NCI-H2107 treated with DMSO at 0.1 percent for 48 hours (cell line): ENCODE measurements at regions not wholly inside any gene's neighbourhood (a gene's known extent, or its start where the extent isn't known, plus 50 kb on each side); places are given as distances from the start of the nearest gene placed in this dataset.
A peak's percentile ranks its signal among the peaks of the same experiment; 100 is the strongest.
"Not testable (repeated sequence)": the region's sequence is repeated elsewhere in the genome, so short reads cannot be mapped to it uniquely, and the experiment has no call there.

Experiments
- DNase-seq: peaks from one replicate; lab custom pipeline; 2025; ENCODE audit not compliant: unreplicated experiment; lab: John Stamatoyannopoulos, UW

DNA sequence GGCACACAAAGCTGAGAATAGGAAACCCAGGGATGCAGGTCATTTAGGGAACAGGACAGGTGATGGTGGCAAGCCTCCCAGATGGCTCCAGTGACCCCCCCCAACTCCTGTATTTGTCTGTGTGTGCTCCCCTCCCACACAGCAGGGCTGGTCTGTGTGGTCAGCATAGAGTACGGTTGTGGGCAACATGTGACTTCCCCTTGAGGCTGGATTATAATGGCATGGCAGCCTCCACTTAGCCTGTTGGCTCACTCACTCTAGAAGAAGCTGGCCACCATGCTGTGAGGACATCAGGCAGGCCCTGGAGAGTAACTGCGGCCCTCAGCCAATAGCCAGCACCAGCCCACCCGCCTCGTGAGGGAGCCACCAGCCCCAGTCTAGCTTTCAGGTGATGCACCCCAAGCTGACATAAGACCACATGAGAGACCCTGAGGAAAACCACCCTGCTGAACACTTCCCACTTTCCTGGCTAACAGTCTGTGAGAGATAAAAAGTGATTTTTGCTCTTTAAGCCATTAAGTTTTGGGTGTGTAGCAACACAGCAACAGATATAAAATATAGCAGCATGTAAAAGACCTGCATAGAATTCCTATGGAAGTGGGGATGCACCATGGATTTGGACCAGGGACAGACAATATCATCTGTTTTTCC lies 151.3 kb downstream of the LAT start:
- not testable (repeated sequence) for DNase-seq

DNA sequence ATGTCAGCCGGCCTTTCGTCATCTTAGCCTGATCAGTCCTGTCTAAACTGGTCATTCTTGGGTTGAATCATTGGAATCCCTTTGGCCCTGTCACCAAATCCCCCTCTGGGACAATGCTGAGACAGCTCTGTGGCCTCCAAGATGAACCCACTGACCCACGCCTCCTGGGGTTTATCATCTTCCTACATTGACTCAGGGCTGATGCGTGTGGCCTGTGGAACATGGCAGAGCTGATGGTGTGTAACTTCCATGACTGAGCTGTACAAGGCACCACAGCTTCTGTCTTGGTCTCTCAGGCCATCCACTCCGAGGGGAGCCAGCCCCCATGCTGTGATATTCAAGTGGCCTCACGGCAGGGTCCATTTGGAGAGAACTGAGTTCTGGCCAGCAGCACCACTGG lies 150.2 kb downstream of the LAT start:
- not testable (repeated sequence) for DNase-seq

GRCh38 chr16:29133681-29134430 lies 149.0 kb downstream of the LAT start:
- not testable (repeated sequence) for DNase-seq

GRCh38 chr16:29132869-29133268 lies 148.0 kb downstream of the LAT start:
- DNase-seq: peak; percentile 15

DNA sequence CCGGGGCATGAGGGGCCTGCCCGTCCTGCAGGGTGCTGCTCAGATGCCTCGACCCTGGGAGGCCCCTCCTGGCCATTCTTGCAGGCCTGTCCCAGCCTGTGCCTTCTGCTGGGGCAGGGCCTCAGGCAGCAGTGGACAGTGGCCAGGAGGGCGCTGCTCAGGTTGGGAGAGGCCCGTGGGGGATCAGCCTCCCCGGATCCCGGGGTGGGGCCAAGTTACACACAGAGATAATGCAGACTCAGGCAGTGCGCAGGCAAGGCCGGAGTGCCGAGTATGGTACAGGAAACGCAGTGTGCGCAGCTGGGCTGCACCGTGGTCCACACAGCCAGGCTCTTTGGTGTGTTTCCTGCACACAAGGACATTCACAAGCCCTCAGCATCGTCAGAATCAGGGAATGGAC lies 147.6 kb downstream of the LAT start:
- DNase-seq: not testable (repeated sequence)

DNA sequence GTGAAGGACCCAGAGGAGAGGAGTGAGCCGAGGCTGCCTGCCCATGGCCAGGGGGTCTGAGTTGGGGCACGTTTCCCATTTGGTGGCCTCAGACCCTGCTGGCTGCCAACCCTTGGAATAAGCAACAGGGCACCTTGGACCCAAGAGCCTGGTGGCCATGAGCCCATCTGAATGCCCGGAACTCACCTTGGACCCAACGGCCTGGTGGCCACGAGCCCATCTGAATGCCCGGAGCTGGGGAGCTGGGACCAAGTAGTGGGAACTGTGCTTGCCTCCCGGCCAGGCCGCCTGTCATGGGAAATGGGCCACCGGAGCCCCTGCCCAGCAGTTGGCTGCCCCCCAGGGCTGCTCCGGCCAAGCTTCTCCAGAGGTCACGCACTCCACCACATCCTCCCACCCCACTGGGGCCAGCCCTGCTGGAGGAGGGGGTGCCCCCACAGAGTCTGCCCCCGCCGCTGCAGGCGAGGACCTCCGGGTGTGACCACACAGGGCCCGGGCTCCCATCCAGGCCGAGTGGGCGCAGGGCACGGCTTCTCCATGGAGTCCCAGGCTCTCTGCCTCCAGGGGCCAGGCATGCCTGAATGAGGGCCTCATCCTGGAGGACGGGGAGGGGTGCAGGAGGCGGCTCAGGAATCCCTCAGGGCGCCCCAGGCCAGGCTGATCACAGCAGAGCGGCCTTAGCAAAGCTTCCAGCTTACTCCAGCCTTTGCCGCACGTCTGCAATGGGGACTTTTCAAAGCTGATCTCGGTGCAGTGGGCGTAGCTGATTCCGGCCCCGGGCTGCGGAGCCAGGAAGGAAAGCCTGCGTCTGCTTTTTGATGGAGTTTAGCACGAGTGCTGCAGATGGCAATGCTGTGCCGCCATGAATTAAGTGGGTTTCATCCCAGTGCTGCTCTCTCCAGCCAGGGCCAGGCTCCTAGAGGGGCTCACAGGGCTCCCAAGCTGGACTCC lies 146.3 kb downstream of the LAT start:
- DNase-seq: not testable (repeated sequence)

GRCh38 chr16:29130131-29130711 lies 145.4 kb downstream of the LAT start:
- not testable (repeated sequence) for DNase-seq

GRCh38 chr16:29129458-29130038 lies 144.7 kb downstream of the LAT start:
- DNase-seq: not testable (repeated sequence)

DNA sequence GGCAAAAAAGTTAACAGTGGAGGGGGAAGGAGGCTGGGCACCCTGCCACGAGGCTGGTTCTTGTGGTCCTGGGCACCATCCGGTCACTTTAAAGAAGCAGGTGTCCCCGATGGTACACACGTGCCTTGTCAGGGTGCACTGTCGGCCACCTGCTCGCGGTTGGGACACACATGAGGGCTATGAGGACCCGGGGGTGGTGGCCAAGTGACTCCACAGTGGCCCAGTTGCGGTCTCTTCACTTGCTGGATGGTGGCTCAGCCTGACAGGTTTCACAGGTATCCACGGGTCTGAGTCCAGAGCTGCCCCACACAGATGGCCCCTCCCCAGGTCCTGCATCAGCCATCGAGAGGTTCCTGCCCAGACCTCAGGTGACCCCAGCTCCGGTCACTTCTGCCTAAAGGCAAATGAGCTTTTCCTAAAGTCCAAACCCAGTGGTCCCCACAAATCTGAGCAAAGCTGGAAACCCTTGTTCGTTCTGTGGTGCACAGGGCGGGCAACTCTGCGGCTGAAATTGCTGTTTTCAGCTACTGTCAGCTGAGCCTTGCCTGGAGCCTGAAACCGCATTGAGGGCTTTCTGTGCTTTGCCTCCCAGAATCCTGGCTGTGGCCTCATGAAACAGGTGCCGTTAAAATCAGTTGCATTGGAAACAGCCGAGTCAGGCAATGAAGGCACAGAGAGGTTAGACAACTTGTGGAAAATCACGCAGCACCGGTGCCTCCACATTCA lies 144.0 kb downstream of the LAT start:
- not testable (repeated sequence) for DNase-seq

- not testable (repeated sequence) for DNase-seq
Observed at GRCh38 chr16:29127806-29128420, 143.1 kb downstream of the LAT start.

DNA sequence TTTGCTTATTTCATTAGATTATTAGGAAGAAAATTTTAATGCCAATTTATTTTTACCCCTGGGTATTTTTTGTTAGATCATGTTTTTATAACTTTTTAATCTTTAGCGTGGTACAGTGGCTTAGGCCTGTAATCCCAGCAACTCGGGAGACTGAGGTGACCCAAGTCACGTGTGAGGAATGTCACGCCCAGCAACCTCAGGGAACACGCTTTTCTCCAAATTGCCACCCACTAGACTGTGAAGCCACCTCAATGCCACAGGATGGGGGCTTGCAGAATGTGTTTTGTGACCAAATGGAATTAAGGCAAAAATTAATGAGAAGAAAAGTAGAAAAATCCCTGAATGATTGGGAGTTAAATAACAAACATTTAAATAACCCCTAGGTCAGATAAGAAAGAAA lies 141.8 kb downstream of the LAT start:
- DNase-seq: no peak

DNA sequence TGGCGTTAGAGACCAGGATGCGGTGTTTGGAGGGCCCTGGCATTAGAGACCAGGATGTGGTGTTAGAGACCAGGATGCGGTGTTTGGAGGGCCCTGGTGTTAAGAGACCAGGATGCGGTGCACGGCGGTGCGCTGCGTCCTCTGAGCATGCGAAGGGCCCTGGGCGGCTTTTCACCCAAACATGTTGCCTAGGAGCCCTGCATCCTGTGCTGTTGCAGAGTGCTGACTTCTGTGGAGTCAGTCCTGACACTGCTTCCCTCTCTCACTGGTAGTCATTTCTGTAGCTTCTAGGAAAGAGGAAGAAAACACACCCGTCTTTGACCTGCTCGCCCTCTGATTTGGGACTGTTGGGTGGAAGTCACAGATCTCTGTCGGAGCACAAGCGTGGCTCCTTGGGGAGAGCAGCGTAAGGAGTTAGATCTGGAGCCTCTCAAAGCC lies 141.2 kb downstream of the LAT start:
- no peak for DNase-seq

DNA sequence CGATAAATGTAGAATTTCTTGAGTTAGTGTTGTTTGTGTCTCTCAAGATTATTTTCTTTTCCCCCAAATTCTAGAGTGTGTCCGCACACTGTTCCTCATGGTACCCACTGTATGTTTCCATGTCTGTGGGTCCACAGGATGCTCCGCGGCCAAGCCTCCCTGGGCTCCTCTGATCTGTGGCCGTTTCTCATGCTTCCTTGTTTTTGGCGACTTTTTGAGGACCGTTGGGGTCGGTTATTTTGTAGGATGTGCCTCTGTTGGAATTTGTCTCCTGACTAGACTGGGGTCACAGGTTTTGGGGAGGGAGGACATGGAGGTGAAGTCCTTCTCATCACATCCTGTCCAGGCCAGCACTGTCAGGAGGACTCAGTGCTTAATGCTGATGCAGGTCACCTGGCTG lies 140.0 kb downstream of the LAT start:
- no peak for DNase-seq

GRCh38 chr16:29124162-29124561 lies 139.3 kb downstream of the LAT start:
- DNase-seq: not testable (repeated sequence)

- not testable (repeated sequence) for DNase-seq
Observed at GRCh38 chr16:29120680-29121079, 135.8 kb downstream of the LAT start.

DNA sequence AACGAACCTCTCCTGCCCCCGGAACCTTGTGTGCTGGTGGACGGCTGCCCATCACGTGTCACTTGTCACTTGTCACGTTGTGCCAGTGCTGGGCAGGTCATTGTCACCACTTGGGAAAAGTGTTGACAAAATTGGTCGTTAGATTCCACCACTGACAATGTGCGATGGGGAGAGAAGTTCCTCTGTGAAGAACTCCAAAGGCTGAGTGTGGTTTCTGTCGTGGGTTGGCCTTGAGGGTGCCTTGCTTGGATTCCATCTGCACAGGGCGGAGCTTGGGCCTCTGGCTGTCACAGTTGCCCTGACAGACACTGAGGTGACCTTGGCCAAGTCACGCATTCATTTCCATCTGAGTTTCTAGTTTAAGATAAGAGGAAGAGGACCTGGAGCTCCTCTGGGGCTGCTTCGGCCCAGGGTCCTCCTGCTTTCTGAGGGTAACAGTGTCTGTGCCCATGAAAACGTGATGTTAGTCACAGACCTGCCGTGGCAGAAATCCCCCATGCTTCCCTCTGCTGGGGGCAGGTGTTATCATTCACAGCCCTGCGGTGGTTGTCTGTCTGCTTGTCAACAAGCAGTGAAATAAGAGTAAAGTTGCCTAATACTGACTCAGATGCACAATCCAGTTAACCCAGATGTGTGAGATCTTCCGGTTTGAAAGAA lies 133.6 kb downstream of the LAT start:
- DNase-seq: not testable (repeated sequence)

DNA sequence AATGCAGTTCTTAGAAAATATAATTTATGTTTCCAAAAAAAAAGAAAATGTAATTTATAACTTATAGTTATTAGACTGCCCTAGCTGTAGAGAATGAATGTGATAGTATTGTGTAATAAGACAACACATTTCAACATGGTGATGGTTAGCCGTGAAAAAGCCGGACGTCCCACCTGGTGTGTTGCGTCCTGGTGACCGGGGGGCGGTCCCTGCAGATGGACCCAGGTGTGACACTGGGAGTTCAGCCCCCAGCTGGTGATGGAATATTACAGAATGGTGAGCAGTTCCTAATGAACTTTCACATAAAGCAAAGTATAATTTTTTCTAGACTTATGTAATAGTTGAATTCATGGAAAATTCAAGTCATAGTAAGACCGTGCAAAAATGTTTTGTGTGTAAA lies 132.8 kb downstream of the LAT start:
- no peak for DNase-seq

DNA sequence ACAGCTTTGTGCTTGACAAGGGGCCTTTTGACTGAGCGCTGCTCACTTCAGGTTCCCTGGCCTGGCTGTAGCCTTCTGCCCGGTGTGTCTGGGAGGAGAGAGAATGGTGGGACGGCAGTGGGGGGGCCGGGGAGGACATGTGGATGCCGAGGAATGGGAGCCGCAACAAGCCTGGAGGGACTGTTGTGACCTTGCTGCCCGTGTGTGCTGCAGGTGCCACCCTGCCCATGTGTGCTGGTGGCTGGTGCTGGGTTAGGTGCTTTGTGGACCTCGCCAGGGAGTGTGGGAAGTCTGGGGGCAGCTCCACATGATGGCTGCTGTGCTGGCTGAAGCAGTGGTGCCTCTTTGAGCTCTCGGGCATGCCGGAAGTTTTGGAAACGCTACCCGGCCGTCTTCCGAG lies 132.1 kb downstream of the LAT start:
- no peak for DNase-seq

- not testable (repeated sequence) for DNase-seq
Observed at GRCh38 chr16:29116207-29116606, 131.4 kb downstream of the LAT start.
